ENCODE measurements at regions not wholly inside any gene's neighbourhood (a gene's known extent, or its start where the extent isn't known, plus 50 kb on each side); places are given as distances from the start of the nearest gene placed in this dataset.

- TF ChIP-seq, protein P1, sequence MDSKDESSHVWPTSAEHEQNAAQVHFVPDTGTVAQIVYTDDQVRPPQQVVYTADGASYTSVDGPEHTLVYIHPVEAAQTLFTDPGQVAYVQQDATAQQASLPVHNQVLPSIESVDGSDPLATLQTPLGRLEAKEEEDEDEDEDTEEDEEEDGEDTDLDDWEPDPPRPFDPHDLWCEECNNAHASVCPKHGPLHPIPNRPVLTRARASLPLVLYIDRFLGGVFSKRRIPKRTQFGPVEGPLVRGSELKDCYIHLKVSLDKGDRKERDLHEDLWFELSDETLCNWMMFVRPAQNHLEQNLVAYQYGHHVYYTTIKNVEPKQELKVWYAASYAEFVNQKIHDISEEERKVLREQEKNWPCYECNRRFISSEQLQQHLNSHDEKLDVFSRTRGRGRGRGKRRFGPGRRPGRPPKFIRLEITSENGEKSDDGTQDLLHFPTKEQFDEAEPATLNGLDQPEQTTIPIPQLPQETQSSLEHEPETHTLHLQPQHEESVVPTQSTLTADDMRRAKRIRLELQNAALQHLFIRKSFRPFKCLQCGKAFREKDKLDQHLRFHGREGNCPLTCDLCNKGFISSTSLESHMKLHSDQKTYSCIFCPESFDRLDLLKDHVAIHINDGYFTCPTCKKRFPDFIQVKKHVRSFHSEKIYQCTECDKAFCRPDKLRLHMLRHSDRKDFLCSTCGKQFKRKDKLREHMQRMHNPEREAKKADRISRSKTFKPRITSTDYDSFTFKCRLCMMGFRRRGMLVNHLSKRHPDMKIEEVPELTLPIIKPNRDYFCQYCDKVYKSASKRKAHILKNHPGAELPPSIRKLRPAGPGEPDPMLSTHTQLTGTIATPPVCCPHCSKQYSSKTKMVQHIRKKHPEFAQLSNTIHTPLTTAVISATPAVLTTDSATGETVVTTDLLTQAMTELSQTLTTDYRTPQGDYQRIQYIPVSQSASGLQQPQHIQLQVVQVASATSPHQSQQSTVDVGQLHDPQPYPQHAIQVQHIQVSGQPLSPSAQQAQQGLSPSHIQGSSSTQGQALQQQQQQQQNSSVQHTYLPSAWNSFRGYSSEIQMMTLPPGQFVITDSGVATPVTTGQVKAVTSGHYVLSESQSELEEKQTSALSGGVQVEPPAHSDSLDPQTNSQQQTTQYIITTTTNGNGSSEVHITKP (CRISPR knock-in tag; IDR thresholded peaks at IDR 0.05; ENCODE audit: low read depth) = no peak
- TF ChIP-seq ZNF576 (CRISPR knock-in tag; IDR thresholded peaks at IDR 0.05) = no peak
- no peak for TF ChIP-seq CBFB (CRISPR knock-in tag; IDR thresholded peaks at IDR 0.05)
- TF ChIP-seq NR2F1 (CRISPR knock-in tag; IDR thresholded peaks at IDR 0.05) = no peak
- no peak for TF ChIP-seq KLF9 (CRISPR knock-in tag; IDR thresholded peaks at IDR 0.05; ENCODE audit: low read depth)
- TF ChIP-seq CEBPB (IDR thresholded peaks at IDR 0.05; ENCODE audit: borderline replicate concordance, low read depth, low read length) = no peak
- TF ChIP-seq CREB3 (CRISPR knock-in tag; IDR thresholded peaks at IDR 0.05) = no peak
- no peak for TF ChIP-seq ZNF232 (CRISPR knock-in tag; IDR thresholded peaks at IDR 0.05; ENCODE audit: borderline replicate concordance)
- TF ChIP-seq, protein P2, sequence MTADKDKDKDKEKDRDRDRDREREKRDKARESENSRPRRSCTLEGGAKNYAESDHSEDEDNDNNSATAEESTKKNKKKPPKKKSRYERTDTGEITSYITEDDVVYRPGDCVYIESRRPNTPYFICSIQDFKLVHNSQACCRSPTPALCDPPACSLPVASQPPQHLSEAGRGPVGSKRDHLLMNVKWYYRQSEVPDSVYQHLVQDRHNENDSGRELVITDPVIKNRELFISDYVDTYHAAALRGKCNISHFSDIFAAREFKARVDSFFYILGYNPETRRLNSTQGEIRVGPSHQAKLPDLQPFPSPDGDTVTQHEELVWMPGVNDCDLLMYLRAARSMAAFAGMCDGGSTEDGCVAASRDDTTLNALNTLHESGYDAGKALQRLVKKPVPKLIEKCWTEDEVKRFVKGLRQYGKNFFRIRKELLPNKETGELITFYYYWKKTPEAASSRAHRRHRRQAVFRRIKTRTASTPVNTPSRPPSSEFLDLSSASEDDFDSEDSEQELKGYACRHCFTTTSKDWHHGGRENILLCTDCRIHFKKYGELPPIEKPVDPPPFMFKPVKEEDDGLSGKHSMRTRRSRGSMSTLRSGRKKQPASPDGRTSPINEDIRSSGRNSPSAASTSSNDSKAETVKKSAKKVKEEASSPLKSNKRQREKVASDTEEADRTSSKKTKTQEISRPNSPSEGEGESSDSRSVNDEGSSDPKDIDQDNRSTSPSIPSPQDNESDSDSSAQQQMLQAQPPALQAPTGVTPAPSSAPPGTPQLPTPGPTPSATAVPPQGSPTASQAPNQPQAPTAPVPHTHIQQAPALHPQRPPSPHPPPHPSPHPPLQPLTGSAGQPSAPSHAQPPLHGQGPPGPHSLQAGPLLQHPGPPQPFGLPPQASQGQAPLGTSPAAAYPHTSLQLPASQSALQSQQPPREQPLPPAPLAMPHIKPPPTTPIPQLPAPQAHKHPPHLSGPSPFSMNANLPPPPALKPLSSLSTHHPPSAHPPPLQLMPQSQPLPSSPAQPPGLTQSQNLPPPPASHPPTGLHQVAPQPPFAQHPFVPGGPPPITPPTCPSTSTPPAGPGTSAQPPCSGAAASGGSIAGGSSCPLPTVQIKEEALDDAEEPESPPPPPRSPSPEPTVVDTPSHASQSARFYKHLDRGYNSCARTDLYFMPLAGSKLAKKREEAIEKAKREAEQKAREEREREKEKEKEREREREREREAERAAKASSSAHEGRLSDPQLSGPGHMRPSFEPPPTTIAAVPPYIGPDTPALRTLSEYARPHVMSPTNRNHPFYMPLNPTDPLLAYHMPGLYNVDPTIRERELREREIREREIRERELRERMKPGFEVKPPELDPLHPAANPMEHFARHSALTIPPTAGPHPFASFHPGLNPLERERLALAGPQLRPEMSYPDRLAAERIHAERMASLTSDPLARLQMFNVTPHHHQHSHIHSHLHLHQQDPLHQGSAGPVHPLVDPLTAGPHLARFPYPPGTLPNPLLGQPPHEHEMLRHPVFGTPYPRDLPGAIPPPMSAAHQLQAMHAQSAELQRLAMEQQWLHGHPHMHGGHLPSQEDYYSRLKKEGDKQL (CRISPR knock-in tag; IDR thresholded peaks at IDR 0.05; ENCODE audit: low read depth) = no peak
- no peak for TF ChIP-seq MED1 (CRISPR knock-in tag; IDR thresholded peaks at IDR 0.05)
- no peak for TF ChIP-seq TAF15 (IDR thresholded peaks at IDR 0.05; ENCODE audit: low read depth, low read length, poor library complexity, severe bottlenecking)
- TF ChIP-seq SALL1 (CRISPR knock-in tag; IDR thresholded peaks at IDR 0.05) = peak; percentile 46; the same call in 1 of the 2 replicates
- no peak for TF ChIP-seq MTA1 (CRISPR knock-in tag; IDR thresholded peaks at IDR 0.05; ENCODE audit: borderline replicate concordance)
- TF ChIP-seq GFI1 (CRISPR knock-in tag; IDR thresholded peaks at IDR 0.05; ENCODE audit: borderline replicate concordance) = no peak
- TF ChIP-seq ZNF720 (CRISPR knock-in tag; IDR thresholded peaks at IDR 0.05) = no peak
- TF ChIP-seq, protein P3, sequence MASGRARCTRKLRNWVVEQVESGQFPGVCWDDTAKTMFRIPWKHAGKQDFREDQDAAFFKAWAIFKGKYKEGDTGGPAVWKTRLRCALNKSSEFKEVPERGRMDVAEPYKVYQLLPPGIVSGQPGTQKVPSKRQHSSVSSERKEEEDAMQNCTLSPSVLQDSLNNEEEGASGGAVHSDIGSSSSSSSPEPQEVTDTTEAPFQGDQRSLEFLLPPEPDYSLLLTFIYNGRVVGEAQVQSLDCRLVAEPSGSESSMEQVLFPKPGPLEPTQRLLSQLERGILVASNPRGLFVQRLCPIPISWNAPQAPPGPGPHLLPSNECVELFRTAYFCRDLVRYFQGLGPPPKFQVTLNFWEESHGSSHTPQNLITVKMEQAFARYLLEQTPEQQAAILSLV (CRISPR knock-in tag; IDR thresholded peaks at IDR 0.05; ENCODE audit: borderline replicate concordance) = peak; percentile 74; the same call in 1 of the 2 replicates
- no peak for TF ChIP-seq ZNF460 (CRISPR knock-in tag; IDR thresholded peaks at IDR 0.05; ENCODE audit: borderline replicate concordance)
- TF ChIP-seq HHEX (CRISPR knock-in tag; IDR thresholded peaks at IDR 0.05) = no peak
Measured at GRCh38 chr5:154610321-154611154, 132.5 kb upstream of the HAND1 start (continued).
